ENCODE measurements at regions not wholly inside any gene's neighbourhood (a gene's known extent, or its start where the extent isn't known, plus 50 kb on each side); places are given as distances from the start of the nearest gene placed in this dataset.

GRCh38 chr18:40672590-40672989, 1282.4 kb upstream of the PIK3C3 start:
- no peaks in the 10 kb centered on the region for H3K36me3 ChIP-seq
- H3K9me3 ChIP-seq, result no peaks in the 10 kb centered on the region
- TF ChIP-seq POLR2AphosphoS5 (IDR thresholded peaks at IDR 0.05), result no peak
- TF ChIP-seq POLR2A (IDR thresholded peaks at IDR 0.05), result no peak
- TF ChIP-seq EP300 (IDR thresholded peaks at IDR 0.05), result no peak
- no peak for TF ChIP-seq CTCF (IDR thresholded peaks at IDR 0.05)
- intact Hi-C loops (cut with DNase I), result no loop called here
- no peak overlapping the region for H3K4me3 ChIP-seq
- H3K4me1 ChIP-seq, result no peaks in the 10 kb centered on the region
- no peak overlapping the region for H3K27ac ChIP-seq
- DNase-seq, result no peak
- H3K27me3 ChIP-seq, result no peaks in the 10 kb centered on the region
- 87 to 91% methylated on average over 4 of the region's 4 CpGs for WGBS, 2 donors

GRCh38 chr18:40670668-40671375, 1284.2 kb upstream of the PIK3C3 start:
- intact Hi-C loops (cut with DNase I), result no loop called here
- no peak for DNase-seq
- TF ChIP-seq POLR2AphosphoS5 (IDR thresholded peaks at IDR 0.05), result no peak
- TF ChIP-seq EP300 (IDR thresholded peaks at IDR 0.05), result no peak
- TF ChIP-seq POLR2A (IDR thresholded peaks at IDR 0.05), result no peak
- TF ChIP-seq CTCF (IDR thresholded peaks at IDR 0.05), result no peak
- Histone ChIP-seq H3K27me3 (no peaks in the 10 kb centered on the region), H3K36me3 (no peaks in the 10 kb centered on the region), H3K4me3 (no peak overlapping the region), H3K27ac (no peak overlapping the region), H3K4me1 (no peaks in the 10 kb centered on the region), H3K9me3 (no peaks in the 10 kb centered on the region)
- WGBS, 2 donors, result 86 to 88% methylated on average over 8 of the region's 8 CpGs

GRCh38 chr18:40662898-40663437, 1292.1 kb upstream of the PIK3C3 start:
- no peak for TF ChIP-seq EP300 (IDR thresholded peaks at IDR 0.05)
- no peak for TF ChIP-seq POLR2AphosphoS5 (IDR thresholded peaks at IDR 0.05)
- no peak for TF ChIP-seq CTCF (IDR thresholded peaks at IDR 0.05)
- TF ChIP-seq POLR2A (IDR thresholded peaks at IDR 0.05), result no peak
- WGBS, 2 donors, result 85 to 90% methylated on average over 16 of the region's 16 CpGs
- H3K36me3 ChIP-seq, result no peaks in the 10 kb centered on the region
- H3K9me3 ChIP-seq, result no peaks in the 10 kb centered on the region
- no peak overlapping the region for H3K4me3 ChIP-seq
- H3K27me3 ChIP-seq, result no peaks in the 10 kb centered on the region
- no peak for DNase-seq
- intact Hi-C loops (cut with DNase I), result no loop called here
- no peaks in the 10 kb centered on the region for H3K4me1 ChIP-seq
- no peak overlapping the region for H3K27ac ChIP-seq

GRCh38 chr18:40653682-40654081, 1301.4 kb upstream of the PIK3C3 start:
- intact Hi-C loops (cut with DNase I), result no loop called here
- H3K4me3 ChIP-seq, result no peak overlapping the region
- H3K27ac ChIP-seq, result no peak overlapping the region
- WGBS, 2 donors, result 74 to 87% methylated on average over 1 of the region's 1 CpG
- no peaks in the 10 kb centered on the region for H3K27me3 ChIP-seq
- H3K9me3 ChIP-seq, result peaks cover 0 to 3% (median under 1%) of the 10 kb centered on the region in 4 donors
- no peak for DNase-seq
- H3K36me3 ChIP-seq, result no peaks in the 10 kb centered on the region
- H3K4me1 ChIP-seq, result no peaks in the 10 kb centered on the region
- TF ChIP-seq POLR2AphosphoS5 (IDR thresholded peaks at IDR 0.05) (no peak), POLR2A (IDR thresholded peaks at IDR 0.05) (no peak), CTCF (IDR thresholded peaks at IDR 0.05) (no peak), EP300 (IDR thresholded peaks at IDR 0.05) (no peak)

Data from sigmoid colon (tissue), 6 donors.